ENCODE measurements at regions not wholly inside any gene's neighbourhood (a gene's known extent, or its start where the extent isn't known, plus 50 kb on each side); places are given as distances from the start of the nearest gene placed in this dataset.
"Not testable (repeated sequence)": the region's sequence is repeated elsewhere in the genome, so short reads cannot be mapped to it uniquely, and the experiment has no call there.

DNA sequence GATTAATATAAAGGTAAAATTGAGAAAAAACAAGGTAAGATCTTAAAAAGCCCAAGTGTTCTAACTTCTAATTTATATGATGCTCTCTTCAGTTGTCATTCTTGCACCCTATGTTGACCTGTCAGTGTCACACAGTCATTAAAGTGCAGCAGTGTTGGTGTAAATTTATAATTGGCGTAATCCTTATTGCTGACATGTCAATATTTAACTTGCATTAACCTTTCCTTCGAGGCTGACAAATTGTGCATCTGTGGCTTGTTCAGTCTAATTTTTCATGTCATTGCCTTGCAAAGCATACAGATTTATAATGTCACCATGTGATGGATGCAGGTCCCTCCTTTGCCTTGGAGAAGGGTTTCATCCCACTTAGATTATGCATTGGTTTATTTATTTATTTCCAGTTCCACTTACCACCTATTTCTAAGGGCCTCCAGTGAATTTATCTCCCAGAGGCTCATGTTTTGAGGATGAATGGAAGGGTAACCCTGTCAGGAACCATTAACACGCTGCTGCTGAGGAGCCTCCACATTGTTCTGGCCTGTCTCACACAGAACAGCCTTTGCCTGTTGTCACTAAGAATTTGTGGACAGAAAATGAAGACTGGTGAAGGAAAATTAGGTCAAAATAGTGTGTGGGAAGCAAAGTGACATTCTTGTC, 1098.5 kb upstream of the LCORL start:
- DNase-seq = no peak

DNA sequence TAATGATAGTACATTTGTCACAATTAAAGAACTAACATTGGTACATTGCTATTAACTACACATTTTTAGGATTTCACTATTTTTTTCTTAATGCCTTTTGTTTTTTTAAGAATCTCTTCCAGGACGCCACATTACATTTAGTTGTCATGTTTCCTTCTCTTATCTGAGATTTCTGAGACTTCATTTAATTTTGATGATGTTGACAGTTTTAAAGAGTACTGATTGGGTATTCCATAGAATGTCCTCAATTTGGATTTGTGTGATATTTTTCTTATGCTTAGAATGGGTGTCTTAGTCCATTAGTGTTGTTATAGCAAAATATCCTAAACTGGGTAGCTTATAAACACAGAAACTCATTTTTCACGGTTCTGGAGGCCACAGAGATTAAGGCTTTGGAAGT, 1095.5 kb upstream of the LCORL start:
- DNase-seq = no peak

DNA sequence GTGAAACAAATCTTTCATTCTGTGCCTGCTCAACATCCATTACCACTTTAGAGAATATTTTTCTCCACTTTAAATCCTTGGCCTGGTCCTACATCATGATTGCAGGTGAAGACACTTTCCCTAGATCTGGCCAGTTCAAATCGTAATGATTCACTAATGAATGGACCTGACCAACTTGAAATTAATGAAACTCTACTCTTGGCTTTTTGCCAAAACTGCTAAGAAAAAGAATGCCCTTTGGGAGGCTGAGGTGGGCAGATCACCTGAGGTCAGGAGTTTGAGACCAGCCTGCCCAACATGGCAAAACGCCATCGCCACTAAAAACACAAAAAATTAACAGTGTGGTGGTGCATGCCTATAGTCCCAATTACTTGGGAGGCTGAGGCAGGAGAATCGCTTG, 1082.6 kb upstream of the LCORL start:
- no peak for DNase-seq

DNA sequence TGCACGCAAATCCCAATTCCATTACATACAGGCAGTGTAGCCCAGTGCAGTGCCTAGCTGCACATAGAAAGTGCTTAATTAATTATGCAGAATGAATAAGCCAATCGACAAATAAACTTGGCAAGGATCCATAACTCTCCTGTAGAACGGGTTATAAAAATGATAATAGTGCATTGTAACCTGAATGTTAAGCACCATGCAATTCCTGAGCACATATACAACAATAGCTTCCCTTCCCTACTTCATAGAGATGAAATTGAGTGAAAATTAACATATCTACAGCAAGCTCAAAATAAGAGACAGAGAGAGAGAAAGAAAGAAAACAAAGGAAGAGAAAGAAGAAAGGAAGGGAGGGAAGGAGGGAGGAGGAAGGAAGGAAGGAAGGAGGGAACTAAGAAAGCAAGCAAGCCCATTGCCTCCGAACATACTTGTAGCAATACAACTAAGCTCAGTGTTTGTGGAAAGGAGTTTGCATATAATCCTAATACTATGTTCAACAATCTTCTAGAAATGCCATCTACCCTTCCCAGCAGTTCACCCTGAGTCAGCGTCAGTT, 1074.0 kb upstream of the LCORL start:
- DNase-seq = no peak

DNA sequence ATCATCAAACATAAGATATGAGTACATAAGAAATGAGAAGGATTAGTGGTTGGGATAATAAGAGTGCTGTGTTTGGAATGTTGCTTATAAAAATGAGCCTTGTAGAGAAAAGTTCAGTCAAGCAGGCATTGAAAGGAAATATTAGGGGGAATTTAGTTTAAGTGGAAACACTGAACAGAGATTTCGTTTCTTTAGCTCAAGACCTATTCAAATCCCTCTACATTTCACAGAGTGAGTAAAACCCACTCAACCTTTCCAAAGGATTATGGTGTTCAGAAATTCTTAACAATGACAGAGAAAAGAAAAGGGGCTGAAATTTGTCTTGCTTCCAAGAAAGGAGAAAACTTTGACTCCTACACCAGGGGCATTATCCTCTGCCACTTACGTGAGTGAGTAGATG, 1072.4 kb upstream of the LCORL start:
- no peak for DNase-seq

DNA sequence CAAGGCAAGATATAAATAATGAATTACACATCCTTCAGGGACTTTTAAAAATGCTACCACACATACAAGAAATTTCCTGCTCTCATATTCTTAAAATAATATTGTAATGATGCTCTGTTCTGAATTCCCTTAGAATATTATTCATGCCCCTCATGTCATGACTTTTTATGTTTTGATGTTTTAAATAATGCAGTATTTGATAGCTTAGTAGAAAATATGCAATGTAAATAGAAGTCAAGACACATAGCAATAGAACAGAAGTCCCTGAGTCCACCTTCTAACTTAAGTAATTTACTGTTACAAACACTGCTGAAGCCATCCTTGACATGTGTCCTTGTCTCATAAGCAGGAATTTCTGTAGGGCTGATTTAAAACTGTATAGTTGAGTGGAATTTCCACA, 1071.2 kb upstream of the LCORL start:
- DNase-seq = no peak

DNA sequence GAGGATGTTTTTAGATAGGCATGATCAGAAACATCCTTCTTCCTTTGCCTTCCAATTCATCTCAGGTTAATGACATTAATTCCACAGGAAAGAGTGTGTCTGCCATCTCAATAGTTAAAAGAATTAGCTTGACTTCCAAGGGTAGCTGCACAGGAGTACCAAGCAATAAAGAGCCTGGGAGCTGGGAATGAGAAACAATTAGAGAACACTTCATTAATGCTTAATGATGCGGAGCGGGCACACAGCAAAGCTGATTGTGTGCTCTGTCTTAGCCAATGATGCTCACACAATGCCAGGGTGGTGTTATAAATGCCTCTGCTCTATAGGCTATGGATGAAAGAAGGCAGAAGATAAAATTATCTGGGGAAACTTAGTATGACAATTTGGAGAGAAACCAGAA, 1052.5 kb upstream of the LCORL start:
- no peak for DNase-seq

DNA sequence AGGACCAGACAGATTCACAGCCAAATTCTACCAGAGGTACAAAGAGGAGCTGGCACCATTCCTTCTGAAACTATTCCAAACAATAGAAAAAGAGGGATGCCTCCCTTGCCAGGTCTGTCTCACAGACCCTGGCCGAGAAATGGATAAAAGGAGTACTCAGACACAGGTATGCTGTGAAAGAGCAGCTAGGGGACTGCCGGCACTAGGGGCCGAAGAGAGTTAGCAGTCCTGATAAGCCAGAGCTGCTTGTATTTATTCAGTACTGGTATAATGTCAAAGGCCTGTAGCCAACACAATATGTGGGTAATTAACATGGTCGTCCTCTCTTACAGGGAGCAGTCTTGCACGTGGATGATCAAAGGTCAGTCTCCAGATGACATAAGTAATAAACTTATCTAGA, 1042.1 kb upstream of the LCORL start:
- no peak for DNase-seq

DNA sequence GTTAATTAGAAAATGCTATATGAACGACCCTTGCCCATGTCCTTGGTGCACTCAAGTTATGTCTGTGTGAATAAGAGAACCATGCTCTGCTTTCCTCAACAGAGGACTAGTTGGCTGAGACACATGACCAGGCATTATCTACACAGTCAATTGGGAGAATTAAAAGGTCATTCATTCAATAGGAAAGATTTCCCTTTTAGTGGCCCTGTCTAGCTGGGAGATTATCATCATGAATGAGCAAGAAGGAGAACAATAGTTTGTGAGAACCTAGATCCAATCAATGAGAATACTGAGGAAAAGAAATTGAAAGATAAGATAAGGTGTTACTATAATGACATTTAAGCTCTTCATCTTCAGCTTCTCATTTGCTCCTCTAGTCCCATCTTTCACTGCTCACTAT, 1033.4 kb upstream of the LCORL start:
- DNase-seq = no peak

DNA sequence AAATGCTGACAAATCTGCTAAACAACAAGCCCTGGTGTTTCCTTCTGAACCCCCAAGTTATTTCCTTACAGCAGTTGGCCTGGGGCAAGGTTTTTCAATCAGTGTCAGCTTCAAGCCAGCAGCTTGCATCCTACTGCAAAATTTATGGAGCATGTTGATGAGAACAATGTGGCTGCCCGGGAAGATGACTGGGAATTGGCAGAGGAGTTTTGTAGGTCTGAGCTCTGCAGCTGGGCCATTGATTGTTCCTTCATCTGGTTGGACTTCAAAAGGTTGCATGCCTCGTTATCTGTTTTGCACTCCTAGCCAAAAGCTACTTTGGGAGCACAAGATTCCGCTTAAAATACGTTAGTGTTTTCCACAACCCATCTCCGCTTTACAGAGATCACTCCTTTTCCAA, 1030.3 kb upstream of the LCORL start:
- no peak for DNase-seq

DNA sequence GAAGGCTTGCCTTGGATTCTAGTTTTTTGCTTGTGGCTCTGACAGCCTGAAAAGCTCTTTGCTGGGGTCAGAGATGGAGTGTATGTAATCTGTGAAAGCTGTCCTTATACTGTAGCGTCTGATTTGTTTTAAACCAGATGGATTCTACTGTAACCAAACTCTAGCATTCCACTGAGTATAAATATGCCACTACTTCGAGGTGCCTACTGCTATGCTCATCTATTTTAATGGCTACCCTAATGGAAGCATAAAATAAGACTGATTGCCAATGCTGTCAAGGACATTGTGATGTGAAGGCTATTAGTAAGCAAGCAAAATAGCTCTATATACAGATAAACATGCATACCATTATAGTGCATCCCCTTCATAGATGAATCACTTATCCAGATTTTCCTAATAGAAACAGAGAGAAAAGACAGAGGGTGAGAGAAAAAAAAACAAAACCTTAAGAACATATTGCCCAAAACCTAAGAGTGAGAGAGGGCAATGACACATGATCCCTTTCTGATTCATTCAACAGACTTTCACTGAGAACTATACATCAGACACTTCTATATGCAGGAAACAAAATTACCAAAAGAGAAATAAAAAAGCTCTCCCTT, 1025.8 kb upstream of the LCORL start:
- no peak for DNase-seq

DNA sequence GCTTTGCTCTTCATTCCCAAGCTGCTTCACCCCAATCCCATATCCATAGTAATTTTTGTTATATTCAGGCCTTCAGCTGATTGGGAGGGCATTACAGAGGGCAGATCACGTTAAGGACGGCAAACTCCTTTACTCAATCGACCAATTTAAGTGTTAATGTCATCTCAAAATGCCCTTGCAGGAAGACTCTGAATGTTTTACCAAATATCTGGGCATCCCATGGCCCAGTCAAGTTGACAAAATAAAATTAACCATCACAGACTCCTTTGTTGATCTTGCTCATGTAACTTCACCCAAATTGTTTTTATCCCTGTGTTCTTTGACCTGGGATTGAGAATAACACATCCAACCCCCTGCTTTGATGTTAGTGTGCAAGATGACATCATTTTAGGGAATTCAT, 1018.3 kb upstream of the LCORL start:
- no peak for DNase-seq

DNA sequence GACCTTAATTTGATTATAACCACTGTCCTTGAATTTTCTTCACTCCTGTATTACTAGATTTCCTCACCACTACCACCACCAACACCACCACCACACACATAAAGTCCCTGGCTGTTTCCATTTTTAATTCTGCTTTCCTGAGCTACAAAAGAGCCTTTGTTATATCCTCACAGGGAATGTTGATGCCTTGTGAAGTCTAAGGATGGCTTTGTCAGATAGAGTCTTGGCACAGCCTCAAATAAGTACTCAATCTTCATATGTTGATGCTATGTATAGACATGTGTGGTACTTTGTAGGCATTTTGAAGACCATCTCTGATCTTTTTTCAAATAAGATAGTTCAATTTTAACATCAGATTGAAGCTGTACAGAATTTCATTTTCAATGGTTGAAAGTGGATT, 1016.7 kb upstream of the LCORL start:
- DNase-seq = no peak

DNA sequence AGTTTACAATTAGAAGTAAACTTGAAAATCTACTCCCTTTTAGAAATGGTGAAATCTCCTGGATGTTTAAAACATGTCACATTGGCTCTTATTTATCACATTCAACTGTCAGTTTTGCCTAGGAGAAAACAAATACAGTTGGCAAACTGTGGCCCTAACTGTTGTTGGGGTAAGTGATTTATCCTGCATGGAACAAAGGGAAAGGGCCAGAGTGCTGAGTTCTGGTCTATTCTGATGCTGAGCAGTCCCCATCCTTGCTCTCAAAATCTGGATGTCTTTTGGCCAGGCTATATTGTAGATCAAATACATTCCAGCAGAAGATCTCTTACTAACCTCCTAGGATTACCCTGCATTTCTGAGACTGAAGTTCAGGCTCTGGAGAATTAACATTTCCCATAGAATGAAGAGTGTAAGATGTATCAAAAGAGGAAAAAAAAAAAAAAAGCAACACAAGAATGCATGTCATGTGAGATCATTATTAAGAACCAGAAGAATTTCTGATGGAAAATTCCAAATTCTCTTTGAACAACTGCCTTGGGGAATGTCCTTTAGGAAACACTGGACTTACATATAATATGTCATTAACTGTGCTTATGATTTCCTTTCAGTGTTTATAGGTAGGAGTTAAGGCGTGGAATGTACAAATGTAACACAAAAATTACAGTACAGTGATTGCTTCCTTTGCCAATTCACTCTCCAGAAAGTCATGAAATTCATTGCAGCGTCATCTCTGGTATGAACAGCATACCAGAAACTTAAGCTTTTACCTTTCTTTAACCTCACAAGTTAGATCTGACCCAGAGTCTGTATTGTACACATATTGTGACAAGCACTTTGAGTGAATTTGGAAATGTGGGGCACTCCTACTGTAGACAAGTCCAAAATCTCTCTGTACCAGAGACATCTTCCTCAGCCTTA, 1012.5 kb upstream of the LCORL start:
- no peak for DNase-seq

DNA sequence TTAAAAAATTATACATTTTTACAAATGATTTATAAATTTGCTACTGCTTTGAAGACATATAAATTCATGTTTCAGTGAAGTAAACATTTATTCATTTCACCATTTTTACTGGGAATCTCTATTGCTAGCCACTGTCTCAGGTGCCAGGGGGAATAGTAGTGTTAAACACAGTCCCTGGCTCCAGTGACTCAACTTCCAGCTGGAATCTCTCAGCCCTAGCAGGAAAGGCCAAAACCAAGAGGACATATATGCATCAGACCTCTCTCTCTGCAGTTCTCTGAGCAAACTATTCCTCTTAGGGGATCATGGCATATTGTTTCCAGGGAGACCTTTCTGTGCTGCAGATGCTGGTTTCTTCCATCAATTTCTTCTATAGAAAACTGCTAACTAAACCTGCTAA, 1009.0 kb upstream of the LCORL start:
- no peak for DNase-seq

DNA sequence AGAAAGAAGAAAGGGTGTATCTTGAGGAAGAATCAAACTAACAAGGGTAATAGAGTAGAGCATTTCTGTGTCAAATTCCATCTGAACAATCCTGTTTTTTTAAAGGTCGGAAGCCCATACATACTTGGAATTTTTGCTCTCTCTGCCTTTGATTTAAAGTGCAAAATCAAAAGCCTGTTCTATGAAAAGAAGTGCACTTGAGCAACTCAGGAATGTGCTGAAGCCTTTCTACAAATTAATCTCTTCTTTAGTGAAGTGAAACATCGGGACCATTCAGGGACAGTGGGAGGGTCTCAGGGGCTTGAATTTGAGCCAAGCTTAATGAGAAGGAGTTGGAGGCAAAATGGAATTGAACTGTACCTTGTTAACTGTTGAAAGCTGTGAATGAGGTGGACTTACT, 1008.5 kb upstream of the LCORL start:
- no peak for DNase-seq

DNA sequence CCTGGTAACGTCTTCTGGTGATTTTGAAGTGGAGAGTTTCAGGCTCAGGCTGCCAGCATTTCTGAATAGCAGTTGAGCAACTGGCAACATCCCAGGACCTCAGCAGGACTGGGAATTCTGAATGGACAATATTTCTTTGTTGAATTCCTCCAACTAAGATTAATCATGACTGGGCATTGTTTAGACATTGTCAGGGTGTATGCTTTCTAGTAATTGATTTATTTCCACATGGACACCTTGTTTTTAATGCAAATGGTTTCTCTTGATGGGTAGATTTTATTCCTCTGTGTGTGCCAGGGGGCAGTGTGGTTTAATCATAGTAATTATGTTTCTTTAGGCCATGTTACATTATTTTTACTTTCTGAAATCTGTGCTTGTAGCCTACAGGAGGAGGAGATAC, 1004.7 kb upstream of the LCORL start:
- no peak for DNase-seq

DNA sequence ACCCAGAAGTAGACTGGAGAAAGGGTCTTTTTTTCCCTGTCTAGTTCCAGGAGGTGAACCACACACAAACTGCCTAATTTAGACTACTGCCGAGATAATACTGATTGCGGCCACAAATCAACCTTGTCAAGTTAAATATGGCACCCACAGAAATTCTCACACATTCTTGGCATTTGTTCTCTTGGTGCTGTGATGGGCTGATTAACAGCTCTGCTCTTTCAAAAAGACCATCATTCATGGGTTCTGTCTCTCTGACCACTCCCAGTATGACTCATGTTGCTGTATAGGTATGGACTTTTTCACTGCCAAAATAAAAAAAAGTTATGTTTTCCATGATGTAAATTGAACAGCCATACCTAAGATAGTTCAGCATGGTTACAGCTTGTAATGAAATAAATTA, 1003.5 kb upstream of the LCORL start:
- peak; percentile 3 for DNase-seq

DNA sequence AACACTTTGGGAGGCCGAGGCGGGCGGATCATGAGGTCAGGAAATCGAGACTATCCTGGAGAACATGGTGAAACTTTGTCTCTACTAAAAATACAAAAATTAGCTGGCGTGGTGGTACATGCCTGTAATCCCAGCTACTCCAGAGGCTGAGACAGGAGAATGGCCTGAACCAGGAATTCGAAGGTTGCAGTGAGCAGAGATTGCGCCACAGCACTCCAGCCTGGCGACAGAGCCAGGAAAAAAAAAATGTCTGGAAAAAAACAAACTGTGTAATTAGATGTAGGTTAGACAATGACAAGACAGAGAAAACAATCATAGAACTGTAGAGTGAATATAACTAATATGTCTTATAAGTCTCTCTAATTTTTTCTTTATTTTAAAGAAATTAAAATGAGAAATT, 1002.5 kb upstream of the LCORL start:
- DNase-seq = no peak

DNA sequence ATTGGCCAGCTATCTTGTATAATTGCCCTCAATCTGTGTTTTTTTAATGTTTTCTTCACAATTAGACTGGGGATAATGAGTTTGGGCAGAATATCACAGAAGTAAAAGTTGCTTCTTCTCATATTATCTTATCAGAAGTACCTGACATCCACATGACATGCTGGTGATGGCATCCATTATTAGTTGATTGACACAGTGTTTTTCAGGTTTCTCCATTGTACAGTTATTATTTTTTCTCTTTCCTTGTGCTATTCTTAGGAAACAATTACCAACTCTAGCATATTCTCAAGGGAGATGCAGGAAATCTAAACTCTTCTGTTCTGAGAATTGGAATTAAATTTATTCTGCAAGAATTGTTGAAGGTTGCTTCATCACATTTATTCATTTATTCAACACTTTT, 1000.1 kb upstream of the LCORL start:
- no peak for DNase-seq

DNA sequence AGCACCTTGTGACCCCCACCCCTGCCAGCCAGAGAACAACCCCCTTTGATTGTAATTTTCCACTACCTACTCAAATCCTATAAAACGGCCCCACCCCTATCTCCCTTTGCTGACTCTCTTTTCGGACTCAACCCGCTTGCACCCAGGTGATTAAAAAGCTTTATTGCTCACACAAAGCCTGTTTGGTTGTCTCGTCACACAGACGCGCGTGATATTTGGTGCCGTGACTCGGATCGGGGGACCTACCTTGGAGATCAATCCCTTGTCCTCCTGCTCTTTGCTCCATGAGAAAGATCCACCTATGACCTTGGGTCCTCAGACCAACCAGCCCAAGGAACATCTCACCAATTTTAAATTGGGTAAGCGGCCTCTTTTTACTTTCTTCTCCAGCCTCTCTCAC, 995.0 kb upstream of the LCORL start:
- DNase-seq = not testable (repeated sequence)

DNA sequence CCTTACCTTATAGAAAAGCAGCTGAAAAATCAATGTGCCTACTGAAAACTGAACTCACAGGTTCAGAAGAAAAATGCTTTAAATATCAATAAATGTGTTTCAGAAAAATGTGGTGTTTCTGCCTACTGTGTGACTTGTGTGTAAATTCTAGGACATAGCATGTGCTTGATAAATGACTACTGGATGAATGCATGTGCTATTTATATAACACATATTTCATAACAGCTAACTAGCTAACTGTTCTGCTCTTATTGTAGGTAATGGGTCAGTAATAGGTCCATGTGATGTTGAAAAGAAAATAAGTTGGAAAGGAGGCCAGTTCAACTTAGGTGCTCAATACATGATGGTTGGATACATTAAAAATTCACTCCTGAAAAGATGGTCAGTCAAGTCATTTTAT, 993.0 kb upstream of the LCORL start:
- no peak for DNase-seq

DNA sequence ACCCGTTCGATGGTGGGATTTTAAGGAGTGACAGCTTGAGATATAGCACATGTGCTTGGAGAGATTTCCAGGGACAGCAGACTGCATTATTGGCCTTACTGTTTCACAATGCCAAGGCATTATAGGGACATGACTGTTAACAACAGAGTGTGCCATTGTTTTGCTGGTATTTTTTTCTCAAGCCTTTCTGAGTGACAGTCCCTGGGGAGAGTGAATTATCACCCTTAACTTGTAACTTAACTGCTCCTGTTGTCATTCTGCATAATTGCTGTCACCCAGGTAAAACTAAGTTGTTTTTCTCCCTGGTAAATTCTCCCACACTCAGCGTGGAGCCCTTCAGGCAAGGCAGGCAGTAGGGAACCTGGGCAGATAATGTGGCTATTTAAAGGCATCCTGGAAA, 989.2 kb upstream of the LCORL start:
- no peak for DNase-seq

DNA sequence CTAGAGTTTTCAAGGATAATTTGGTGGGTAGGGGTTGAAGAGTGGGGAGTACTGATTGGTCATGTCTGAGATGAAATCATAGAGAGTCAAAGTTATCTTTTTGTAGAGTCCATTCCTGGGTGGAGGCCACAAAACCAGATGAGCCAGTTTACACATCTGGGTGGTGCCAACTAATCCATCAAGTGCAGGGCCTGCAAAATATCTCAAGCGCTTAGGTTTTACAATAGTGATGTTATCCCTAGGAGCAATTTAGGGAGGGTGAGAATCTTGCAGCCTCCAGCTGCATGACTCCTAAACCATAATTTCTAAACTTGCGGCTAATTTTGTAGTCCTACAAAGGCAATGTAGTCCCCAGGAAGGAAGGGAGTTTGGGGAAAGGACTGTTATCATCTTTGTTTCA, 988.3 kb upstream of the LCORL start:
- DNase-seq = no peak

Data from OCI-M1 (cell line).